ENCODE measurements at regions not wholly inside any gene's neighbourhood (a gene's known extent, or its start where the extent isn't known, plus 50 kb on each side); places are given as distances from the start of the nearest gene placed in this dataset.
"Not testable (repeated sequence)": the region's sequence is repeated elsewhere in the genome, so short reads cannot be mapped to it uniquely, and the experiment has no call there.

DNA sequence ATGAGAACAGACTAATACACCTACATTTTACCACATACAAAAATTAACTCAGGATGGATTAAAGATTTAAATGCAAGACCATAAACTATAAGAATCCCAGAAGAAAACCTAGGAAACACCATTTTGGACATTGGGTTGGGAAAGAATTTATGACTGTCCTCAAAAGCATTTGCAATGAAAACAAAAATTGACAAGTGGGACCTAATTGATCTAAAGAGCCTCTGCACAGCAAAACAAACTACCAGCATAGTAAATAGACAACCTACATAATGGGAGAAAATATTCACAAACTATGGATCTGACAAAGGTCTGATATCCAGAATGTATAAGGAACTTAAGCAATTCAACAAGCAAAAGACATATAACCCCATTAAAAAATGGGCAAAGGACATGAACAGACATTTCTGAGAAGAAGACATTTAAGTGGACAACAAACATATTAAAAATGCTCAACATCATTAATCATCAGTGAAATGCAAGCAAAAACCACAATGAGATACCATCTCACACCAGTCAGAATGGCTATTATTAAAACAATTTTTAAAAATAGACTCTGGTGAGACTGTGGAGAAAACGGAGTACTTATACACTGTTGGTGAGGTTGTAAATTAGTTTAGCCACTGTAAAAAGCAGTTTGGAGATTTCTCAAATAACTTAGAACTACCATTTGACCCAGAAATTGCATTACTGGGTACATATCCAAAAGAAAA is 221.7 kb upstream of the DIPK2B start:
- no peak for DNase-seq

DNA sequence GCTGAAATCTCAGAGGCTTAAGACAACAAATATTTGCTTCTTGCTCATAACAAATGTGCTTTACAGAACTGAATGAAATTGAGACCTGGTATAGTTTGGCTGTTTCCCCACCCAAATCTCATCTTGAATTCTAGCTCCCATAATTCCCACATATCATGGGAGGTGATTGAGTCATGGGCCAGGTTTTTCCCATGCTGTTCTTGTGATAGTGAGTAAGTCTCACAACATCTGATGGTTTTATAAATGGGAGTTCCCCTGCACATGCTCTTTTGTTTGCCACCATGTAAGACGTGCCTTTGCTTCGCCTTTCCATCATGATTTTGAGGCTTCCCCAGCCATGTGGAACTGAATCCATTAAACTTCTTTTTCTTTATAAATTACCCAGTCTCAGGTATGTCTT is 221.1 kb upstream of the DIPK2B start:
- DNase-seq, result no peak

GRCh38 chrX:45404206-45404605 is 203.5 kb upstream of the DIPK2B start:
- no peak for DNase-seq

GRCh38 chrX:45401923-45402322 is 201.2 kb upstream of the DIPK2B start:
- DNase-seq, result no peak

GRCh38 chrX:45400951-45401725 is 200.5 kb upstream of the DIPK2B start:
- DNase-seq, result not testable (repeated sequence)

- peak in 1 of 58 donors; percentile 0 for DNase-seq
These were observed 199.5 kb upstream of the DIPK2B start for GRCh38 chrX:45400027-45400779.

- no peak for DNase-seq
These were observed 185.1 kb upstream of the DIPK2B start for GRCh38 chrX:45385757-45386156.

- DNase-seq, result no peak
These were observed 181.2 kb upstream of the DIPK2B start for GRCh38 chrX:45381841-45382240.

- no peak for DNase-seq
These were observed 180.7 kb upstream of the DIPK2B start for GRCh38 chrX:45381366-45381765.

- no peak for DNase-seq
These were observed 178.6 kb upstream of the DIPK2B start for GRCh38 chrX:45379236-45379635.

GRCh38 chrX:45372151-45372550 is 171.5 kb upstream of the DIPK2B start:
- DNase-seq, result no peak

- DNase-seq, result no peak
These were observed 168.0 kb upstream of the DIPK2B start for GRCh38 chrX:45368705-45369104.

GRCh38 chrX:45363596-45363995 is 162.9 kb upstream of the DIPK2B start:
- no peak for DNase-seq

DNA sequence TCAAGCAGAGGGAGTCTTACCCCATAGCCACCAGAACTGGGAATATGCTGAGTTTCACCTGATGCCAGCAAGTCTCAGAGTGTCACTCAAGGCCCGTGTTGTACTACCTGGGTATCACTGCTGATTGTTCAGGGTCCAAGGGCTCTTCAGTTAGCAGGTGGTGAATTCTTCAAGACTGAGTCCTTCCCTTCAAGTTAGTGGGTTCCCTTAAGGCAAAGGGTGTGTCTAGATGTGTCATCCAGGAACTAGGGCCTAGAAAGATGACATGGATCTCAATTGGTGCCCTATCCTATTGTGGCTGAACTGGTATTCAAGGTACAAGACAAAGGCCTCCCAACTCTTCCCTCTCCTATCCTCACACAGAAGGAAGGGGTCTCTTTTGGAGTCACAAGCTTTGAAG is 159.9 kb upstream of the DIPK2B start:
- no peak for DNase-seq

- no peak for DNase-seq
These were observed 157.7 kb upstream of the DIPK2B start for GRCh38 chrX:45358392-45358791.

DNA sequence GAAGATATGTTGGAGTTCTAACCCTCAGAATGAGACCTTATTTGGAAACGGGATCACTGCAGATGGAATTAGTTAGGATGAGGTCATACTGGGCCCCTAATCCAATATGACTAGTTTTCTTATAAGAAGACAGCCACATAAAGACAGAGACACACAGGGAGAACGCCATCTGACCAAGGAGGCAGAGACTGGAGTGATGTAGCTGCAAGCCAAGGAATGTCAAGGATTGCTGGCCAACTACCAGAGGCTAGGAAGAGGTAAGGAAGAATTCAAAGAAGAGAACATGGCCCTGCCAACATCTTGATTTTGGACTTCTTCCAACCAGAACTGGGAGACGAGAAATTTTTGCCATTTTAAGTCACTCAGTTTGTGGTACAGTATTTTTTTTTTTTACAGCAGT is 152.8 kb upstream of the DIPK2B start:
- no peak for DNase-seq

DNA sequence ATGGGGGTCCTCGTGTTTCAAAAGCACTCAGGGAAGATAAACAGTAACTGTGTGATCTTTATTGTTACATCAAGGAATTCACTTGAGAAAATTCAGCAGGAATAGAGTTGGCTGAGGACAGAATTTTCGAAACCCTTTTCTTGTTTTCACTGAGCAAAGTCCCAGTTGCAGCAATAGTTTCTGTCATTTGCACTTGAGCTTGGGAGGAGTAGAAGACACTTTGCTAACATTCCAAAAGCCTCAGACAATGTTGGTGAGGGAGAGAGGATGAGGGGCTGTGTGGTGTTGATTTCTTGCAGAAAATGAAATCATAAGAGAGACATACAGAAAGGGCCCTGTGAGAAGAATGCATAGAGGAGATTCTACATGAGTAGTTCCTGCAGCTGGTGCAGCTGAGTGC is 151.9 kb upstream of the DIPK2B start:
- DNase-seq, result no peak

- no peak for DNase-seq
These were observed 150.8 kb upstream of the DIPK2B start for GRCh38 chrX:45351478-45351877.

GRCh38 chrX:45348296-45348695 is 147.6 kb upstream of the DIPK2B start:
- DNase-seq, result no peak

- DNase-seq, result no peak
These were observed 147.2 kb upstream of the DIPK2B start for GRCh38 chrX:45347877-45348276.

- peak in 1 of 58 donors; percentile 0 for DNase-seq
These were observed 143.9 kb upstream of the DIPK2B start for GRCh38 chrX:45344594-45344993.

DNA sequence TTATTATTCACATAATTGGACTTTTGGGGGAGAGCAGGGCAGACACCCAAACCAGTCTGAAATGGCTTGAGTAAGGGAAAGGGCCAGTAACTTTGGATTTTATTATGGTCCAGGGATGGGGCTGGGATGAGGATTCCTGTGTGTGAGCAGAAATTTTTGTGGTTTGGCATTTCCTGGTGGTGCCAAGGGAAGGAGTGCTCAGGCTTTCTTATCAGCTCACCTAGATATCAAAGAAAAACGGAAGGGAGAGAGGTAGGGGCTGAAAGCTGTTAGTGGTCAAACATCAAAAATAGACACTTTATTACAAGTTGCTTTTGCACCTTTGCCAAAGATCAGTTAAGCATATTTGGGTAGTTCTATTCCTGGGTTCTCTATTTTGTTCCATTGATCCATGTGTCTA is 128.5 kb upstream of the DIPK2B start:
- DNase-seq, result no peak

Measured in anterior cingulate cortex (tissue), 58 donors.